NCI-H1694 (cell line): ENCODE measurements at regions not wholly inside any gene's neighbourhood (a gene's known extent, or its start where the extent isn't known, plus 50 kb on each side); places are given as distances from the start of the nearest gene placed in this dataset.

Experiments
- DNase-seq: peaks from one replicate; lab custom pipeline; 2025; lab: John Stamatoyannopoulos, UW

DNA sequence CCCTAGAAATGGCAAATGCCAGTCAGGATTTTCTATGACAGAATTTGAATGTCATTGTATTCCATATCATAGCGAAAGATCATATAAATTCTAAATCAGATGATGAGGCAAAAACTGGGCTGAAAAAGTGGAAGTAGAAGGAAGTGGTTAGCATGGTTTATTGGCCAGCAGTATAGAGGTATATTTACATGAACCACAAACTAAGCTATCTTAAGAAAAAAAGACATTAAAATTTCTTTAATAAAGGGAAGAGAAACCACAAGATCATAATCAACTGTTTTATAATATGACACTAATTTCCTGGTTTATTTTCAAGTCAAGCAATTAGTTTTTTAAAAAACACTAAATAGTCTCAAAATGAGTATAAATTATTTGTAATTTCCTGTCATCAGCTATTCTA lies 123.2 kb upstream of the LRP1B start:
- no peak for DNase-seq

DNA sequence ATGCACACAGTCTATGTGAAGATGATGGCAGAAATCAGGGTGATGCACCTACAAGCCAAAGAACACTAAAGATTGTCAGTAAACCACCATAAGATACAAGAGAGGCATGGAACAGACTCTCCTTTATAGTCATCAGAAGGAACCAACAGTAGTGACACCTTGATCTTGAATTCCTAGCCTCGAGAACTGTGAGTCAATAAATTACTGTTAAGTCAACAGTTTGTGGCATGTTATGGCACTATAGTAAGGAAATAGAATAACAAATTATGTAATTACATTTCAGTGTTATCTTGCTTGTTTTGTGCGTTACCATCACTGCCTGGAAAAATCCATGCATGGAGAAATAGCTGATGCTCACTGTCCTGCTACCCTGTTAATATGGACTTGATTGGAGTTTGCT lies 110.2 kb upstream of the LRP1B start:
- DNase-seq = no peak

DNA sequence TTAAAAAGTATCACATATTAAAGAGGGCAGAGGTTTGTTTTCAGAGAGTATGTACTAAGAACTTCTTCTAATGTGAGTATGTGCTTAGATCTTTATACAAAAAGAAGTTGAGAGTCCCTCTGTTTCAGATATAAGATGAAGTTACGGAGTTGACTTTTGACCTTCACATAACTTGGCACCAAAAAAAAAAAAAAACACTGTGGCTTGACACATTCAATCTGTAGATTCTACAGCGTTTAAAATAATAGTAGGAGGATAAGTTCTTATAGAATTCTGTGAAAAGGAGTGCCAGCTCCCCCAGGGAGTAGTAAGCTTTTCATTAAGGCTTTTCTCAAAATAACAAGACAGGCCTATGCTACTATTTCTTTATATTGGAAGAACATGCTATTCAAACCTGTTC lies 105.4 kb upstream of the LRP1B start:
- no peak for DNase-seq

DNA sequence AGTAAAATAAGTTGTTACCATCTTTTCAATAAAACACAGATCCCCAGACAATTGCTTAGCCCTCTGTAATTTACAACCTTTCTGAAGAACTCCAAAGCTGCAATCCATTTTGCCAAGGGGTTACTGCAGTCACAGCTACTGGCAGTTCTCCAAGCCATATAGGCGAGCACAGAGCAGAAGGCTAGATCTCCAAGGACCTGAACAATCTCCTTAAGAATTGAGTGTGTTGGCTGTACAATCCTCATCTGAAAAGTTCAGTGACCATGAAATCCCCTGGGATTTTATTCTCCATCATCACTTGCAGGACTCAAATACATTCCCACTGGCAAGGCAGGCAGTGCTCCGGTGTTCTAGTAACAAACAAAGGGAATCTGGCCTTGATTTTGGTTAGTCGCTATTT lies 103.9 kb upstream of the LRP1B start:
- no peak for DNase-seq

- DNase-seq = no peak
Measured at GRCh38 chr2:142223309-142223708, 92.5 kb upstream of the LRP1B start.

DNA sequence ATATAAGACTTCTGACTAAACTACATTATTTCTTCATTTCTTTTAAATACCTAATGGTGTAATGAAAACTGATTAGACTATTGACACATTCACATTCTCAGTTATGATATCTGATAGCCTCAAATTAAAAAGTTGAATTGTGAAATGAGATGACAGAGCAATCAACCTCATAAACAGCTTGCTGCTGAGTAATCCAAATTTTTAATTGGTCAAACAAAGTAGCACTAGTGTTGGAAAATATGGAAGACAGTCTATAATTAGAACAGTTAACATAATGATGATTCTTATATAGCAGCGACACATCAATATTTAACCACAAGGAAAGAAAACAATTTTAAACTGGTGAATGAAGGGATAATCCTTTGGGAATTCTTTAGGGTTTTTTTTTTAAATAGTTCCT lies 91.9 kb upstream of the LRP1B start:
- DNase-seq = no peak

GRCh38 chr2:142220901-142221300 lies 90.1 kb upstream of the LRP1B start:
- DNase-seq = peak; percentile 30

DNA sequence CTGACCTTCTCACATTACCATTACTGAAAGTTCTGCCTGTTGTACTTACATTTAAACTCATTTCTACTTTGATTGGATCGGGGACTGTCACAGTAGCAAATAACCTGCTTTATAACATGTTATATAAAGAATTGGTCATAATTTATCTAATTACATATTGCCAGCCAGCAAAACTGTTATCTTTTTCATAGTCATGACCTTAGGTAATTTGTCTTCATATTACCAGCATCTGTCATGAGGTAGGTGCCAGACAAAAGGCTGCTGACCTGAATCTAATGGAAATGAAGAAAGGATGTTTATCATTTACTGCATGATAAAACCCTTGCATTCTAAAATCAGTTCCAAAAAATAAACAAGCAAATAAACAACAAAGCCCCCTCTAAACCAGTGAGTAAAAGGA lies 89.4 kb upstream of the LRP1B start:
- DNase-seq = no peak

GRCh38 chr2:142218471-142218870 lies 87.7 kb upstream of the LRP1B start:
- DNase-seq = no peak

GRCh38 chr2:142217804-142218203 lies 87.0 kb upstream of the LRP1B start:
- no peak for DNase-seq

DNA sequence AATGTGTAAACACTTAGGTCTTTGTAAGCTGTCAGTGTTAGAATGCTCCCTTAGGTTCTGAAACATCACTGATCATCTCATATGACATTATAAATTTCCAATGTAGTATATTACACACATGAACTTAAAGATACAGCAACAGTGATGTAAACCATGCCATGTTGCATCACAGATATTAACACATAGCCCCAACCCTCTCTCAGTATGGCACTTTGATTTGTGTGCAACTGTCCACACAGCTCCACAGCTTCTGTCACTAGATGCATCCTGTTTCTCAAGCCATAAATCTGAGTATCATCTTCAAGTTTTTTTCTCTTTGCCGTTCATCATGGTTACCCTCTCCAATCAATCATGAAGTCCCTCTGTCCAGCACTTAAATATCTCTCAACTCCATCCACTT lies 69.2 kb upstream of the LRP1B start:
- DNase-seq = no peak

DNA sequence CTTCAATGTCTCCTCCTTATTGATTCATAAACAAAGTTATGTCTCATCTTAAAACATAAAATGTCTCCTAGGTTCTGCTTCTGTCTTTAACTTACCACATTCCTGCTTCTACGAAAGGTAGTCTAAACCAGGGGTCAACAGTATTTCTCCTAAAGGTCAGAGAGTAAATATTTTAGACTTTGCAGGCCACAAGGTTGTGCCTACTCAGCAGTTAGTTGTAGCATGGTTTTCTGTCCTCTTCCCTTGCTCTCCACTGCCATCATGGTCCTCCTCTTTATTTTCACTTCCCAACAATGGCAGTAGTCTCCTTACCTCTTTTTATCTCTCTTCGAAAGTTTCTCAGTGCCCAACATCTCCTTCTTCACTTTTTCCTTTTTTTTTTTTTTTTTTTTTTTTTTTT lies 68.3 kb upstream of the LRP1B start:
- no peak for DNase-seq

GRCh38 chr2:142190805-142191204 lies 60.0 kb upstream of the LRP1B start:
- no peak for DNase-seq

- DNase-seq = no peak
Measured at GRCh38 chr2:142189501-142189900, 58.7 kb upstream of the LRP1B start.

GRCh38 chr2:142188562-142188961 lies 57.7 kb upstream of the LRP1B start:
- no peak for DNase-seq

DNA sequence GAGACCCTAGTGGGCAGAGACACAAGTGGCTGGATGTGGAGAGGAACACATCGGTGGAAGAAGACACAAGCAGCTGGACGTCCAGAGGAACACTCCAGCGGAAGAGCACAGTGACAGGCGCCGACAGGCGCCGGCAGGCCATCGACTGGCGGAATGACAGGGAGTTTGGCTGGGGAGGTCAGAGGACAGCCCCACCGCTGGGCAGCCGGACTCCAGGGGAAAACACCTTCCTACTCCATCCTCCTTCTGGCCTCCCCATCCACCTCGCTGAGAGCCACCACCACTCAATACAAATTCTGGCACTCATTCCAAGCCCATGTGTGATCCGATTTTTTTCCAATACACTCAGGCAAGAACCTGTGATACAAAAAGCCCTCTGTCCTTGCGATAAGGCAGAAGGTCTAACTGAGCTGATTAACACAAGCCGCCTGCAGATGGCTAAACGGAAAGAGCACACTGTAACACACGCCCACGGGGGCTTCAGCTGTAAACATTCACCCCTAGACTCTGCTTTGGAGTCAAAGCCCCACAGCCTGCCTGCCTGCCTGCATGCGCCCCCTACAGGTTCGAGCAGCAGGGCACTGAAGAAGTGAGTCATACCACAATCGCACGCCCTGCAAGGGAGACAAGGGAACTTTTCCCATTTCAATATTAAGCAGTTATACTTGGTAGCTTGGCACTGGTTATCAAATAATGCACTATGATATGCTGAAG lies 50.2 kb upstream of the LRP1B start:
- no peak for DNase-seq
